Panc1 (cell line): ENCODE measurements at regions not wholly inside any gene's neighbourhood (a gene's known extent, or its start where the extent isn't known, plus 50 kb on each side); places are given as distances from the start of the nearest gene placed in this dataset.

ENCODE experiments used
- ATAC-seq: fragments of 200-7000 bp; cut with Tn5 transposase; 2 replicates; pipeline ENCODE4 v1.9.1; 2020; ENCODE audit warnings: mild to moderate bottlenecking, moderate library complexity
- BruUV-seq: library from RNA; stranded (reverse); fragments of 400-500 nt; replicated peaks from 2 replicates; lab custom pipeline; 2021; lab: Mats Ljungman, UMichigan
- CTCF ChIA-PET: fragments of 300-600 bp; sonication (Branson Sonifier 250); formaldehyde crosslinking; loops from one replicate; lab custom pipeline; 2022; ENCODE audit warnings: antibody characterized with exemption; lab: Charles Lee
- POLR2A ChIA-PET: fragments of 300-600 bp; sonication (Branson Sonifier 250); formaldehyde crosslinking; loops from one replicate; lab custom pipeline; 2022; ENCODE audit warnings: antibody characterized with exemption; lab: Charles Lee
- DNase-seq: peaks from one replicate; pipeline ENCODE4 v3.0.0-alpha.2; 2010; ENCODE audit warnings: low read depth, low spot score
- H3K27ac ChIP-seq: 2 replicates; pipeline ENCODE4 v1.5.1; 2011; ENCODE audit warnings: mild to moderate bottlenecking, low read length, inconsistent platforms
- H3K27me3 ChIP-seq: fragments of 200-500 bp; sonication (Bioruptor generic); 2 replicates; pipeline ENCODE4 v1.6.0; 2014; ENCODE audit warnings: low read length, inconsistent platforms; ENCODE audit not compliant: control insufficient read depth, insufficient read depth
- H3K36me3 ChIP-seq: fragments of 200-500 bp; sonication (Bioruptor generic); 2 replicates; pipeline ENCODE4 v1.5.1; 2014; ENCODE audit warnings: inconsistent platforms, mild to moderate bottlenecking, low read length, moderate library complexity; ENCODE audit not compliant: control insufficient read depth, insufficient read depth
- H3K4me1 ChIP-seq: 2 replicates; pipeline ENCODE4 v1.5.1; 2011; ENCODE audit warnings: inconsistent platforms, mild to moderate bottlenecking, low read length, moderate library complexity; ENCODE audit not compliant: control insufficient read depth, insufficient read depth
- H3K4me3 ChIP-seq, 2 experiments: 2 replicates each; pipeline ENCODE4 v1.5.1; 2011 to 2012; ENCODE audit warnings: low read depth in 2 of 2, low read length in 2 of 2, mild to moderate bottlenecking in 2 of 2, inconsistent platforms in 1 of 2, moderate library complexity in 1 of 2
- H3K9me3 ChIP-seq: fragments of 200-500 bp; sonication (Bioruptor generic); 2 replicates; pipeline ENCODE4 v1.5.1; 2014; ENCODE audit warnings: low read depth, mild to moderate bottlenecking, inconsistent platforms, low read length, moderate library complexity; ENCODE audit not compliant: control insufficient read depth, insufficient read depth
- POLR2AphosphoS5 ChIP-seq: IDR thresholded peaks from 2 replicates; pipeline ENCODE4 v1.6.1; 2012; ENCODE audit warnings: mild to moderate bottlenecking, low read depth, low read length, moderate library complexity
- SIN3A ChIP-seq: IDR thresholded peaks from 2 replicates; pipeline ENCODE4 v1.6.1; 2012; ENCODE audit warnings: low read depth, mild to moderate bottlenecking, low read length, moderate library complexity, borderline replicate concordance; ENCODE audit not compliant: insufficient read depth
- TCF7L2 ChIP-seq: IDR thresholded peaks from 2 replicates; pipeline ENCODE4 v1.6.1; 2011; ENCODE audit warnings: mild to moderate bottlenecking, low read depth, low read length, inconsistent platforms
- in situ Hi-C: cut with HindIII; loops from 2 replicates; pipeline ENCODE4 v1.10.0; 2016; ENCODE audit warnings: low sequenced_read_pairs, low pct_unique_long_range_greater_than_20kb
- intact Hi-C: fragments of 100-400 bp; cut with micrococcal nuclease; formaldehyde crosslinking; loops from one replicate; pipeline ENCODE4 v1.10.0; 2022; ENCODE audit not compliant: unreplicated experiment
- TF ChIP-seq, protein P1 (sequence below): fragments of 450-650 bp; IDR thresholded peaks from 2 replicates; pipeline ENCODE4 v1.5.1; 2017; ENCODE audit warnings: mild to moderate bottlenecking
- TF ChIP-seq, protein P2 (sequence below), 2 experiments: IDR thresholded peaks; 2 replicates each; pipeline ENCODE4 v1.6.1; 2011 to 2012; ENCODE audit warnings: low read depth in 2 of 2, control low read depth in 1 of 2, low read length in 1 of 2, mild to moderate bottlenecking in 1 of 2, moderate library complexity in 1 of 2; ENCODE audit not compliant: insufficient read depth in 1 of 2

DNA sequence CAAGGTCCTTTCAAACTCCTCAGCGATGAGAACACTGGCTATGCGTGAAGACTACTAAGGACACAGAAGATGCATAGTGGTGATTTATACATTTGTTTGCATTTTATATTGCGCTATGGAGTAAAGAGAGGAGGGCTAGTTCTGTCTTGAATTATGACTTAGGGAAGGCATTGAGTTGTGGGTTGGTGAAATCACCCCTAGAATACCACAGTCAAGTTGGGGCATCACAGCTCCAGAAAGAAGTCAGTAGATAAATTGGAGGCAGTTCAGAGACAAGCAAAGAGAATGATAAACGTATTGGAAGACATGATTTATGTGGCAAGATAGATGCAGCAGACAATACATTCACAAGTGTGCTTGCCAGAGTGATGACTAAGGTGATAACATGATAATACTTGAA is 460.4 kb downstream of the EPHA4 start:
- no peak for ATAC-seq
- intact Hi-C loops: no loop called here
- TF ChIP-seq POLR2AphosphoS5: no peak
- TF ChIP-seq, protein P1, sequence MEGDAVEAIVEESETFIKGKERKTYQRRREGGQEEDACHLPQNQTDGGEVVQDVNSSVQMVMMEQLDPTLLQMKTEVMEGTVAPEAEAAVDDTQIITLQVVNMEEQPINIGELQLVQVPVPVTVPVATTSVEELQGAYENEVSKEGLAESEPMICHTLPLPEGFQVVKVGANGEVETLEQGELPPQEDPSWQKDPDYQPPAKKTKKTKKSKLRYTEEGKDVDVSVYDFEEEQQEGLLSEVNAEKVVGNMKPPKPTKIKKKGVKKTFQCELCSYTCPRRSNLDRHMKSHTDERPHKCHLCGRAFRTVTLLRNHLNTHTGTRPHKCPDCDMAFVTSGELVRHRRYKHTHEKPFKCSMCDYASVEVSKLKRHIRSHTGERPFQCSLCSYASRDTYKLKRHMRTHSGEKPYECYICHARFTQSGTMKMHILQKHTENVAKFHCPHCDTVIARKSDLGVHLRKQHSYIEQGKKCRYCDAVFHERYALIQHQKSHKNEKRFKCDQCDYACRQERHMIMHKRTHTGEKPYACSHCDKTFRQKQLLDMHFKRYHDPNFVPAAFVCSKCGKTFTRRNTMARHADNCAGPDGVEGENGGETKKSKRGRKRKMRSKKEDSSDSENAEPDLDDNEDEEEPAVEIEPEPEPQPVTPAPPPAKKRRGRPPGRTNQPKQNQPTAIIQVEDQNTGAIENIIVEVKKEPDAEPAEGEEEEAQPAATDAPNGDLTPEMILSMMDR: no peak
- no peak for TF ChIP-seq TCF7L2
- TF ChIP-seq SIN3A: no peak
- TF ChIP-seq, protein P2, sequence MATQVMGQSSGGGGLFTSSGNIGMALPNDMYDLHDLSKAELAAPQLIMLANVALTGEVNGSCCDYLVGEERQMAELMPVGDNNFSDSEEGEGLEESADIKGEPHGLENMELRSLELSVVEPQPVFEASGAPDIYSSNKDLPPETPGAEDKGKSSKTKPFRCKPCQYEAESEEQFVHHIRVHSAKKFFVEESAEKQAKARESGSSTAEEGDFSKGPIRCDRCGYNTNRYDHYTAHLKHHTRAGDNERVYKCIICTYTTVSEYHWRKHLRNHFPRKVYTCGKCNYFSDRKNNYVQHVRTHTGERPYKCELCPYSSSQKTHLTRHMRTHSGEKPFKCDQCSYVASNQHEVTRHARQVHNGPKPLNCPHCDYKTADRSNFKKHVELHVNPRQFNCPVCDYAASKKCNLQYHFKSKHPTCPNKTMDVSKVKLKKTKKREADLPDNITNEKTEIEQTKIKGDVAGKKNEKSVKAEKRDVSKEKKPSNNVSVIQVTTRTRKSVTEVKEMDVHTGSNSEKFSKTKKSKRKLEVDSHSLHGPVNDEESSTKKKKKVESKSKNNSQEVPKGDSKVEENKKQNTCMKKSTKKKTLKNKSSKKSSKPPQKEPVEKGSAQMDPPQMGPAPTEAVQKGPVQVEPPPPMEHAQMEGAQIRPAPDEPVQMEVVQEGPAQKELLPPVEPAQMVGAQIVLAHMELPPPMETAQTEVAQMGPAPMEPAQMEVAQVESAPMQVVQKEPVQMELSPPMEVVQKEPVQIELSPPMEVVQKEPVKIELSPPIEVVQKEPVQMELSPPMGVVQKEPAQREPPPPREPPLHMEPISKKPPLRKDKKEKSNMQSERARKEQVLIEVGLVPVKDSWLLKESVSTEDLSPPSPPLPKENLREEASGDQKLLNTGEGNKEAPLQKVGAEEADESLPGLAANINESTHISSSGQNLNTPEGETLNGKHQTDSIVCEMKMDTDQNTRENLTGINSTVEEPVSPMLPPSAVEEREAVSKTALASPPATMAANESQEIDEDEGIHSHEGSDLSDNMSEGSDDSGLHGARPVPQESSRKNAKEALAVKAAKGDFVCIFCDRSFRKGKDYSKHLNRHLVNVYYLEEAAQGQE (IDR thresholded peaks at IDR 0.05; ENCODE audit: insufficient read depth in 1 of 2, low read depth in 2 of 2, low read length in 1 of 2): no peak
- Histone ChIP-seq H3K4me1 (no peaks in the 10 kb centered on the region), H3K4me3 (no peak overlapping the region), H3K9me3 (no peaks in the 10 kb centered on the region), H3K27ac (no peak overlapping the region), H3K27me3 (no peaks in the 10 kb centered on the region), H3K36me3 (no peaks in the 10 kb centered on the region)
- no peak for DNase-seq
- no TSS peak for BruUV-seq
- CTCF ChIA-PET: no interaction called here
- in situ Hi-C loops: no loop called here
- POLR2A ChIA-PET: no interaction called here

DNA sequence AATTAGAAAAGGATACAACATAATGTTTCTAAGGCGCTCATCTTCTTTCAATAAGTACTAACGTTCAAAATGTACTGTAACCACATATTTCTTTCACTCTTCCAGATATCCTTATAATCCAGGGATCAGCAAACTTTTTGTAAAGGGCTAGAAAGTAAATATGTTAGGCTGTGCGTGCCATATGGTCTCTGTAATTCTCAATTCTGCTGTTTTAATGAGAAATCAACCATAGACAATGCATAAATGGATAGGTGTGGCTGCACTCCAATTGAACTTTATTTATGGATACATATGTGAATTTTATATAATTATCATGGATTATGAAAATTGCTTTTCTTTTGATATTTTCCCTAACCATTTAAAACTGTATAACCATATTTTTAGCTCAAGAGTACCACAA is 459.4 kb downstream of the EPHA4 start:
- BruUV-seq: no TSS peak
- ATAC-seq: no peak
- in situ Hi-C loops (no loop called here), intact Hi-C loops (no loop called here)
- H3K4me3 ChIP-seq: no peak overlapping the region
- ChIA-PET CTCF (no interaction called here), POLR2A (no interaction called here)
- H3K9me3 ChIP-seq: no peaks in the 10 kb centered on the region
- H3K27me3 ChIP-seq: no peaks in the 10 kb centered on the region
- no peak overlapping the region for H3K27ac ChIP-seq
- no peak for DNase-seq
- H3K36me3 ChIP-seq: no peaks in the 10 kb centered on the region
- TF ChIP-seq, protein P2 (IDR thresholded peaks at IDR 0.05; ENCODE audit: insufficient read depth in 1 of 2, low read depth in 2 of 2, low read length in 1 of 2): no peak
- no peak for TF ChIP-seq TCF7L2
- TF ChIP-seq, protein P1: no peak
- TF ChIP-seq SIN3A: no peak
- TF ChIP-seq POLR2AphosphoS5: no peak
- no peaks in the 10 kb centered on the region for H3K4me1 ChIP-seq
